GM21423 (cell line): ENCODE measurements at regions not wholly inside any gene's neighbourhood (a gene's known extent, or its start where the extent isn't known, plus 50 kb on each side); places are given as distances from the start of the nearest gene placed in this dataset.
"Not testable (repeated sequence)": the region's sequence is repeated elsewhere in the genome, so short reads cannot be mapped to it uniquely, and the experiment has no call there.

Source experiments
- ATAC-seq: cut with Tn5 transposase; IDR thresholded peaks from one replicate; pipeline ENCODE4 v1.9.1; 2021; ENCODE audit warnings: mild to moderate bottlenecking, moderate library complexity; ENCODE audit not compliant: unreplicated experiment

DNA sequence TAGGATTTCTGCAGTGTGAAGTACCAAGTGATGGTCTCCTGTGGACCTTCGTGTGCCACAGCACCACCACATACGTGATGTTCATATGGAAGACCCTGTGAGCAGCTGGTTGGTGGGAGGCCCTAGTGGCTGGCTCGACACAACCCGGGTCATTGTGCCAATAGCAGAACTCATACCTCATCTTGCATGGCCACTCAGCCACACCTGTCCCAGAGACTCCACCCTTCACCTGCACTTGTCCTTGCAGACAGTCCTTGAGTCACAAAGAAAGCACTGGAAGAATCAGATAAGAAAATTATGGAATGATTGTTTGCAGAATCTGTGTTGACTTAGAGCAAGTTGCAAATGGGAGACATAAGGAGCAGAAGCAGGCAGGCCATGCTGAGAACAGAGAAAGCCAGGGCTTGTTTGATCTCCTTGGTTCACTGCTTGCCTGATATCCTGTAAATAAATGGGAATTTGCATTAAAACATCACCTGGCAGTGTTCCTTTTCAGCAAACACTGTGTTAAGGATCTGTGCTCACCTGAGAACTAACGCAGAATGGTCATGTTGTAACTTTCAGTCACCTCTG, 307.7 kb downstream of the SIPA1L2 start:
- ATAC-seq, result no peak

GRCh38 chr1:232319518-232320210, 310.3 kb downstream of the SIPA1L2 start:
- ATAC-seq, result no peak

DNA sequence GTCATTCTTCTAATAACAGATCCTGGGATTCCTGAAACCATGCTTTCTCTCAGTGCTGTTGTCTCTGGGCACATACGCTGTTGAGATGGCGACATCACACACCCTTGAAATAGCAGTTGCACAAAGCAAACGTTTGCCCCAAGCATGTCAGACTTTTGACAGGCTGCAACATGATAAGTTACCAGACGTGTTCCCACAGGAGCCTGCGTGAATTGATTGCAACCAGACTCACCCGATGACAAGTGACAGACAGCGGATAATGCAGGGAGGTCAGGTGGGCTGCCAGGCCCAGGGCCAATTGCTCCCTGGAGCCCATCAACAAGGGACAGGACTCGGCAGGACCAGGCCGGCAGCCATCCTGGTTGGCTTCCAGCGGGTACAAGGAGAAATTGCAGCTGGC, 310.9 kb downstream of the SIPA1L2 start:
- ATAC-seq, result no peak

GRCh38 chr1:232318143-232318542, 311.8 kb downstream of the SIPA1L2 start:
- no peak for ATAC-seq

- ATAC-seq, result no peak
Measured at GRCh38 chr1:232317350-232317749, 312.6 kb downstream of the SIPA1L2 start.

DNA sequence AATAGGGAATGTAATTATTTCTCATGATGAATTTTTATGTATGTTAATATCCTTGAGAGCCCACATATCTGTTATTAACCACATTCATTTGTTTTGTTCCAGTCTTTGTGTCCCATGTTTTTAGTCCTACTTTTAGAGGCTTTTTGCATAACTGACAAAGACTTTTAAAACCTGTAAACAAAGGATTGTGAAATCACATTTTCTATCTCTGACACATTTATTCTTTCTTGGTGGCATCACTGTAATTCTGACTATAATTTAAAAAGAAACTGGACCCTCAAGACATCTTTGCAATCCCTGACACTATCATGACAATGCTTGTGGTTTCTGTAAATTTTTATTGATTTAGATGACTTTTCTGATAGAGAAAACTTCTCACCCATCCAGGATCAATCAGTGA, 313.1 kb downstream of the SIPA1L2 start:
- no peak for ATAC-seq

DNA sequence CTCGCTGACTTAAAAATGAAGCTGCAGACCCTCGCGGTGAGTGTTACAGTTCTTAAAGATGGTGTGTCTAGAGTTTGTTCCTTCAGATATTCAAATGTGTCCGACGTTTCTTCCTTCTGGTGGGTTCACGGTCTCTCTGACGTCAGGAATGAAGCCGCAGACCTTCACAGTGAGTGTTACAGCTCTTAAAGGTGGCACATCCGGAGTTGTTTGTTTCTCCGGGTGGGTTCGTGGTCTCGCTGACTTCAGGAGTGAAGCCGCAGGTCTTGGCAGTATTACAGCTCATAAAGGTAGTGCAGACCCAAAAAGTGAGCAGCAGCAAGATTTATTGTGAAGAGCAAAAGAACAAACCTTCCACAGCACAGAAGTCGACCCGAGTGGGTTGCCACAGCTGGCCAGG, 316.1 kb downstream of the SIPA1L2 start:
- ATAC-seq, result not testable (repeated sequence)

- ATAC-seq, result no peak
Measured at GRCh38 chr1:232310541-232310940, 319.4 kb downstream of the SIPA1L2 start.

DNA sequence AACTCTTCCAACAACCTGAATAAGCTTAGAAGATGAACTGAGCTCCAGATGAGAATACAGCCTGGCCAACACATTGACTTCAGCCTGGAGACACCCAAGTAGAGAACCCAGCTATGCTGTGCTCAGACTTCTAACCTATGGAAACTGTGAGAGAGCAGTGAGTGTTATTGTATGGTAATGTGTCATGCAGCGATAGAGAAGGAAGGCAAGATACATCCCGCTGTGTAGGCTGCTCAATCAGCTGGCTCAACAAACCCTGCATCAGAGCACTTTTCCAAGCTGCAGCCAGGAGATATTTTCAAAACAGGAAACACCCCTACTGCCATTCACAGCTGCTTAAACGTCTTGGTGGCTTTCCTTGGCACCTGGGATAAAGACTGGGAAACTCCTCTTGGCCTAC, 321.3 kb downstream of the SIPA1L2 start:
- no peak for ATAC-seq

DNA sequence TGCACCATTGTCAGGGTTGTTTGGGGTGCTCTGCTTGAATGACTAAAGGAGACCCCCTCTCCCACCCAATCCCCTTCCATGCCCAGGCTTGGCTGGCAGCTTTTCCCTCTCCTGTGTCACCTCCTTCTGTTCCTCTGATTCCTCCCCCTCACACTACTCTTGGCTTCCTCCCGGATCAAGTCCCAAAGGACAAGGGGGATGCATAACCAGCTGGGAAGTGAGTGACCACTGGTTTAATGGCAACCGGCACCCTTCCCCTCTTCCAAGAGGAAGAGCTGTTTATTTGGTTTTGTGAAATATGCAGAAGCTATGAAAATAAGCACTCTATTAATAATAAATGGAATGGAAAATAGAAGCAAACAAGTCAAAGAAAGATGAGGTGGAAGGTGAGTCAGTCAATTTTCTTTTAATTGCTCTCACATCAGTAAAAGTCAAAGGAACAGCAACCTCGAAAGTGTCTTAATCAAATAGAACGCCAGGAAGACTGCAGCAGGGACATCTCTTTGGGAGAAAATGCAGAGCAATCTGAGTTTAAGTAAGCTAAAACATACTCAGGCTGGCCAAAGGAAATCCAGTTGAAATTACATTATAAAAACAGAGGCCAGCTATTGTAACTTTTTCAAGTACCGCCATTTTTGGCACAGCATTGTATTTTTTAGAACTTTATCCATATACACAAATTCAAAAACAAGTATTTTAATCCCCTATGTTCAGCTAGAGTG, 322.5 kb downstream of the SIPA1L2 start:
- no peak for ATAC-seq

DNA sequence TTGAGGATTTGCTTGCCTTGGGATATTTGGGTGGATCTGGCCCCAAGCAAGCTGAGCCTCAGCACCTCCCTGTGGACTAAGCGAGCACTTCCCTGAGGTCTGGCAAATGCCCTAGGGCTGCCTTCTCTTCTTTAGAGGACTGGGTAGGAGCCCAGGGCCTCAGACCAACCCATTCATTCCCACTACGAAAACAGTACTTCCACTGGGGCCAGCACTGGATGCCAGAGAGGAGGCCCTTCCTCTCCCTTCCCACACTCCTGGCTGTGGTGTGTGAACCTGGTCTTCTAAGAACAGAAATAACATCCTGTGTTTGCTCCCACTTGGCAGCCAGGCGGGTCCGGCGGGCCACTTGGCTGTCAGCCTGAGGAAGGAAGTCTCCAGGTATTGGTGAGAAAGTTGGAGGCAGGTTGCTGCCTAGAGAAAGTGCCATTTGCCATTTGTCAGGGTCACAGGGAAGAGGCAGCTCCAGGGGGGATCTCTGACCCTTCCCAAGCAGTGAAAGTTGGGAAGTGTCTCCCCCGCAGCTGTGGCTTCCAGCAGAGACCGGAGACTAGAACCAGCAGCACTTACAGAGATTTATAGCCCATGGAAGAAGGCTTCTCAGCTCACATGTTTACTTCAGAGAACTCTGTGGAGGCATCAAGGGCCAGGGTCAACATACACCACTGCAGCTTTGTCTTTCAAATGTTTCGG, 323.5 kb downstream of the SIPA1L2 start:
- ATAC-seq, result no peak

GRCh38 chr1:232305050-232305449, 324.9 kb downstream of the SIPA1L2 start:
- ATAC-seq, result no peak

DNA sequence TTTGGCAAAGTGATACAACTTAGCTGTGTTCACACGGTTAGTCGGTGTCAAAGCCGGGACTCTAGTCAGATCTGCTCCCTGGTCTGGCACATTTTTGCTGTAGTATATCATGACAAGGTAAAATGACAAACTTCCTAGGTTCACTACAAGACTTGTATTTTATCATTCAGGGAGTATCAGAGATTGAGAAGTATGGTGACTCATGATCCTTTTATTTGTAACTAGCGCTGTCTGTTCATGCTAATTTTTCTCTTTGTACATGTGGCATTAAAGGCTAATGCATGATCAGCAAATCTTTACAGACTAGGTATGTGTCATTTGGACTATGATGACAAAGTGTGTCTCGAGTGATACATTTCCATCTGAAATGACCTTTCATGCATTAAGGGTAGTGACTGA, 326.7 kb downstream of the SIPA1L2 start:
- no peak for ATAC-seq

DNA sequence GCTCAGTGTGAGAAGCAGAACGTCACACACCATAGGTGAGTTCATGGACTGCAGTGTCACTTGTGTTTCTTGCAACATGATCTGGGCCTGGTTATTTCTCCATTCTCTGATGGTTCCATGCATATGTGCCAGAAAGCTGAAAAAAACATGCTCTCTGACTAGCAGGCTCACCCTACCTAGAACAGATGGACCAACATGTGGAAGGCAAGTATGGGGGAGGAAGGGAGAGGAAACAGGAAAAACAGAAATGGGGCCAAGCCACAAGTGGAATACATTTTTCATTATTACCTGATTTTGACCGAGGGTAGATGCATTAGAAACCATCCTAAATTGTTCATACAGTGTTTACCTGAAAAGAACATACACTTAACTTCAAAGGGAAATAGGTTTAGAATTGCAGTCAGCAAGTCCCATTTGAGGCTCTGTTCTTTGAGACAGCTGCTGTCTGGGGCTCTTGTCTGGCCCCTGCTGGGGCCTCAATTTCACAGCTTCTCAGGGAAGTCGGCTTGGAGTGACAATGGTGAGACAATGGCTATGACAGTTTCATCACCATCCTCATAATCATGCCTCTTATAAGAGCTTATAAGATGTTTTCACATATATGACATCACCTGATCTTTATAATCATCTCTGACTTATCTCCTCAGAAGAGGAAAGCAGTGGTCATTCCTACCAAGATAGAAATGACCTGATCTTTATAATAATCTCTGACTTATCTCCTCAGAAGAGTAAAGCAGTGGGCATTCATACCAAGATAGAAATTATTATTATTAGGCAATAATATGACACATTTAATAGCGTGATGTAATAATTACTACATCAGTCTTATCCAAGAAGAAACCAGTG, 327.3 kb downstream of the SIPA1L2 start:
- ATAC-seq, result no peak

DNA sequence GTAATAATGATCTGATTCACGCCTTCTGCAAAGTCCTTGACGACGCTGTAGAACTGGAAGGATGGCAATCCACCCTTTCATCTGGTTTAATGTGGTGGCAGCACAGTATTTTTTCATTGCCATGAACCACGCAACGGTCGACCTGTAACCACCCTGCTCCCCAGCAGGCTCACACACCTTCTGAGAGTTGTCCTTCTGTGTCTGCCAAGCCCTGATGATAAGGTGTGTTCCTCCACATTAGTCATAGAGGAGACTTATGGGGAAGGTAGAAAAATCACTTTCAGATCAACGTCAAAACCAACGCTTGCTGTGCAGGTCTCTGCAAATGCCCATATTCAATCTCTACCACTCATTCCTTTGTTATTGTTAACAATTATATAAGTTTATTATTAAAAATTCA, 328.7 kb downstream of the SIPA1L2 start:
- ATAC-seq, result no peak

- no peak for ATAC-seq
Measured at GRCh38 chr1:232300466-232300865, 329.5 kb downstream of the SIPA1L2 start.

GRCh38 chr1:232296461-232296860, 333.5 kb downstream of the SIPA1L2 start:
- ATAC-seq, result no peak

GRCh38 chr1:232293361-232293760, 336.6 kb downstream of the SIPA1L2 start:
- ATAC-seq, result no peak

DNA sequence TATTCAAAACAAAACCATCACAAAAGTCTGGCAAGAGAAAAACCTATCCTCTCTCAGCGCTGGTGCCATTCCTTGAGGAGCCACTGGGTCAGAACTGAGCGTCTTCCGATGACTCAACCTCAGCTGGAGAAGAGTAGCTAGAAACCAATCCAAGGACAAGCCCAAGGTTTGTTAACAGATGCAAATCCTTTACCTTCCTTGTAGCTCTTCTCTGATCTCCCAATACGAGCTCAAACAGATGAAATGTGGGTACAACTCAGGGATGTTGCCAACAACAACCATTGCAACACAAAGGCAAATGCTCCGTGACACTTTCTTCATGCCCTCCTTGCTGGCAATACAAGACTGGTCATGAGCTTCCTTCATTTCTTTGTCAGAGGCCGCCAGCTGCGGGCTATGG, 337.1 kb downstream of the SIPA1L2 start:
- ATAC-seq, result no peak

DNA sequence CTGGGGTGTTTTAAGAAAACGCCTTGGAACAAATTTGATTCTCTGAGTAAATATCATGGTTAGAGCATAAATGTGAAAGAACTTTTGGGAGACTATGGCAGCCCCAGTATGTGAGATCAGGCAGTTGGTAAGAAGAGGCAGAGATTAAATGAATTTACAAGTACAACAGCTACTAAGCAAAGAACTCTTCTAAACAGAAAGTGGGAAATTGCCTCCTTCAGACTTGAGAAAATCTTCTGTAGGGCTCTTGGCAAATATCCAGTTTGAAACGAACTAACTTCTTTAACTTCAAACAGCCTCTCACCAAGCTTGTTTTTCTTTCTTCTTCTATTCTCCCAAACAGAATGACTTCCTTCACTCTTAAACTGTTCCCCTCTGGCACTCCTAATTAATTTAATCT, 337.7 kb downstream of the SIPA1L2 start:
- no peak for ATAC-seq

DNA sequence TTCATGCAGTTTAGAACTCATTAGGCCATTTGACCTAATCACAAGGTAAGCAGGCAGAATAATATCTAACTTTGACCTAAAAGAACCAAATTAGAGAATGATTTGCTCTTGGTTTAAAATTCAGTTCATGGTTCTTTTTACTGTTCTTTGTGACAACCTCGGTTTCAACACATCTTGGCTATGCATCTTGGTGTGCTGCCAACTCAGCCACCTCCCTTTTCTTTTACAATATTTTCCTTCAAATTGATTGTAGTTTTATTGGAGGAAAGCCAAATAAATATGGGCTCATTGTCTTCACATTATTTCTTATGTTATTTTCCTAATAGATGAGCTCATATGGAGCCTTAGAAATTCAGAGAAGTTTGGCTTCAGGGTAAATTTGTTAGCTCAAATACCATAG, 338.3 kb downstream of the SIPA1L2 start:
- no peak for ATAC-seq
